ENCODE measurements at regions not wholly inside any gene's neighbourhood (a gene's known extent, or its start where the extent isn't known, plus 50 kb on each side); places are given as distances from the start of the nearest gene placed in this dataset.

DNA sequence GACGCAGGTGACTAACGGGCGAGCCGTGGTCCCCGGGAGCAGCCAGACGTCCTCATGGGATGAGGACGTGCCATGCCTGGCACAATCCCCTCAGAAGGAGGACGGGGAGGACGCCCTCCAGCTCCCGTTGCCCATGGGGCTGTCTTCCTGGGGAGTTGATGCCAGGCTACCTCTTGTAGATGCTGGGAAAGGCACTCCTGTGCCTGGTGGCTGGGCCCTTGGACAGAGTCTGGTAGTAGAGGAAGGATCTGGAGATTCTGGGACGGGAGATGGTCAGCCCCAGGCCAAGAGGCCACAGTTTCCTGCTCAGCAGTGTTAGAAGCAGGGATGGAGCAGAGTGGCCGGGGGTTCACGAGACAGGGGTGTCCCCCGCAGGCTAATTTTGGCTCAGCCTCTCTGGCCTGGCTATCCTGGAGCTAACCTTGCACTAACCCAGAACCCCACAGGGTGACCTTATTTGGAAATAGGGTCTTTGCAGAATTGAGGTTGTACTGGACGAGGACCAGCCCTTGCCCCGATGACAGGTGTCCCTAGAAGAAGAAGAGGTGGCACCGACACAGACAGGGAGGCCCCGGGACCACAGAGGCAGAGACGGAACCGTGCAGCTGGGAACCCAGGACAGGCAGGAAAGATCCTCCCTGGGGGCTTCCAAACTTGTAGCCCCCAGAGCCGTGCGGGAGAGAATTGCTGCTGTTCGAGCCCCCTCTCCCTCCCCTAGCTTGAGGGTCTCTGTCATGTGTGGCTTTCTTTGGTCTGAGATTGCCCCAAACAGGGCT lies 50.1 kb upstream of the ADRA2C start:
- no peak for DNase-seq

DNA sequence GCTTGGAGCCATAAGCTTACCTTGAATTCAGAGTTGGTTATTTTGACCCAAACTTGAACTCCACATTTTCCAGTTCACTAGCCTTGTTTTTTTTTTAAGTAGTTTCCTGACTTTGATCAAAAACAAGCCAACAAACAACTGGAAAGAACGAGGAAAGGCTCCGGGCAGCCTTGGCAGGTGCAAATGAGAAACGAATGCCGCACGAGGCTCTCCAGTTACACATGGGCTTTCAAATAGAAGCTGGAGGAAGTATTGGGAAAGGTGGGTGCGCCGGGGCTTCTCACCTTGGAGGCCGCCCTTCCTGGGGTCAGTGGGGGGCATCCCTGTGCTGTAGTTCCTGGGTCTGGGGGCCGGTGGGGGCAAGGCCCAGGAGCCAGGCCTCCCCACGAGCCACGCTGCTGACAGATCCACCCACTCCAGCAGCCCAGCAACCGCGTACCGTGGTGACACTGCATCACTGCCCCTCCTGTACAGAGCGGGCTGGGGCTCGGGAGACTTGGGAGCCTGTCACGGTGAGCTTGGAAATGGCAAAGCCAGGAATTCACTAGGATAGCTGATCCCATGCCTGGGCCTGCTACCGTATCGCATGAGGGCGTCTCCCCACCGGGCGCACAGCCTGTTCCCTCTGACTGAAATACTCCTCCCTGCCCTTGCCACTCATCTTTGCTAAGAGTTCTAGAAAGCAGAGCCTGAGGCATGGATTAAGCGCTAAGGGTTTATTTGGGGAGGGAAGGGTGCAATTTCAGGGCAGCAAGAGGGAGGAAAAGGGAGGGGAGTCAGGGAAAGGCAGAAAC lies 50.9 kb upstream of the ADRA2C start:
- no peak for DNase-seq

DNA sequence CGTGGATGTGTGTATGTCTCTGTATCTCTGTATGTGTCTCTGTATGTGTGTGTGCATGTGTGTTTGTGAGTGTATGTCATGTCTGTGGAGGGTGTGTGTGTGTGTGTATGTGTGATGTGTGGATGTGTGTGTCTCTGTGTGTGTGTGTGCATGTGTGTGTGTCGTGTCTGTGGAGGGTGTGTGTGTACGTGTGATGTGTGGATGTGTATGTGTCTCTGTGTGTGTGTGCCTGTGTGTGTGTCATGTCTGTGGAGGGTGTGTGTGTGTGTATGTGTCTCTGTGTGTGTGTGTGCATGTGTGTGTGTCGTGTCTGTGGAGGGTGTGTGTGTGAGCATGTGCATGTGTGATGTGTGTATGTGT lies 51.6 kb upstream of the ADRA2C start:
- DNase-seq: no peak

DNA sequence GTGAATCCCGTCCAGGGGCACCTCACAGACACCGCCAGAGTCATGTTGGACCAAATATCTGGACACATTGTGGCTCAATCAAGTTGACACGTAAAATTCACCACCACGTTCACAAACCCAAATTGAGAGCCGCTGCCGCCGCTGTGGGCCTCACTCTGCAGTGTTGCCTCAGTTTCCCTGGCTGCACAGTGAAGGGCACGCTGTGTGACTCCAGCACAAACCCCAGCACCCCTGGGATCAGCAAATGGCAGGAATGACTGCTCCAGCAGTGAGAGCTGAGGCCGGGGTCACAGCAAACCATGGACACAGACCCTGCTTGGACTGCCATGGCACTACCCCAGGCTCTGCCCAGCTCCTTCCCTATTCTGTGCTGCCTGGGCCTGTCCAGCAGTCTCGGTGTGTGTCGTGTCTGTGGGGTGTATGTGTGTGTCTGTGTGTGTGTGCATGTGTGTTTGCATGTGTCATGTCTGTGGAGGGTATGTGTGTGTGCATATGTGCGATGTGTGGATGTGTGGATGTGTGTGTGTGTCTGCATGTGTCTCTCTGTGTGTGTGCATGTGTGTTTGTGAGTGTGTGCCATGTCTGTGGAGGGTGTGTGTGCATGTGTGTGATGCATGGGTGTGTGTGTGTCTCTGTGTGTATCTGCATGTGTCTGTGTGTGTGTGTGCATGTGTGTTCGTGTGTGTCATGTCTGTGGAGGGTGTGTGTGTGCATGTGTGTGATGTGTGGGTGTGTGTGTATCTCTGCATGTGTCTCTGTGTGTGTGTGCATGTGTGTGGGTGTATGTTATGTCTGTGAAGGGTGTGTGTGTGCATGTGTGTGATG lies 52.2 kb upstream of the ADRA2C start:
- no peak for DNase-seq

DNA sequence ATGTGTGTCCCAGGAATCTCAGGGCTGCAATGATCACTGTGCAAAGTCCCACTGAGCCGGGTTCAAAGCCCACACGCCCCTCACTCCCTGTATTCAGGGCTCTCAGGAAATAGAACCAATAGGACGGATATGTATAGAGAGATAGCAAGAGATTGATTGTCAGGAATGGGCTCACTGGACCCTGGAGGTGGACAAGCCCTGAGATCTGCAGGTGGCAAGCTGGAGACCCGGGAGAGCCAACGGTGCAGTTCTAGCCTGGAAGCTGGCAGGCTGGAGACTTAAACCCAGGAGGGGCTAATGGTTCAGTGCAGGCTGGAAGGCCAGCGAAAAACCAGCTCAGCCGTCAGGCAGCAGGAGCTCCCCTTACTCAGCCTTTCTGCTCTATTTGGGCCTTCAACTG lies 52.8 kb upstream of the ADRA2C start:
- no peak for DNase-seq

- no peak for DNase-seq
These were observed 53.2 kb upstream of the ADRA2C start for GRCh38 chr4:3712936-3713335.

DNA sequence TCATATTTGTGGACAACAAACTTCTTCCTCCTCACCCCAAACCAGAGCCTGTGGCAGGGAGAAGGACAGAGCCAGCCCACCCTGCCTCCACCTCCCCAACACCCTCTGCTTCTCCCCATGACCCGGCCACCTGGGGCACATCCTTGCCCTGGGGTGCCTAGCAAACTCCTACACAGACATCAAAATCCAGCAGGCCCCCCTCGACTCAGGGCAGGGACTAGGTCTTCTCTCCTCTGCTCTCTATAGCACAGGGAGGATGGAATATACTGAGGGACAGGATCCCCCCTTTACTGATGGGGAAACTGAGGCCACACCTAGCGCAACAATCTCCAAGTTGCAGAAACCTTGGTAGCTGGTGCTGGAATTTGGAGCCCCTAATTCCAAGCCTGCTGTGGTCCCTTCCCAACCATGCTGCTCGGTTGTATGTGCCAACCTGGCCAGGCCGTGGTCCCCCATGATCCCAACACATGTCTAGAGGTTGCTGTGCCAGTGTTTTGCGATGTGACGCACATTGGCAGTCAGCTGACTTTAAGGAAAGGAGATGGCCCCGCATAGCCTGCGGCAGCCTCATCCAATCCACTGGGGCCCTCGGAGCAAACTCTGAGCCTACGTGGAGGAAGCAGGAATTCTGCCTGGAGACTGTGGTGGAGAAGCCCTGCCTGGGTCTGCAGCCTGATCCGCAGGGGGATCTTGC lies 53.9 kb upstream of the ADRA2C start:
- no peak for DNase-seq

DNA sequence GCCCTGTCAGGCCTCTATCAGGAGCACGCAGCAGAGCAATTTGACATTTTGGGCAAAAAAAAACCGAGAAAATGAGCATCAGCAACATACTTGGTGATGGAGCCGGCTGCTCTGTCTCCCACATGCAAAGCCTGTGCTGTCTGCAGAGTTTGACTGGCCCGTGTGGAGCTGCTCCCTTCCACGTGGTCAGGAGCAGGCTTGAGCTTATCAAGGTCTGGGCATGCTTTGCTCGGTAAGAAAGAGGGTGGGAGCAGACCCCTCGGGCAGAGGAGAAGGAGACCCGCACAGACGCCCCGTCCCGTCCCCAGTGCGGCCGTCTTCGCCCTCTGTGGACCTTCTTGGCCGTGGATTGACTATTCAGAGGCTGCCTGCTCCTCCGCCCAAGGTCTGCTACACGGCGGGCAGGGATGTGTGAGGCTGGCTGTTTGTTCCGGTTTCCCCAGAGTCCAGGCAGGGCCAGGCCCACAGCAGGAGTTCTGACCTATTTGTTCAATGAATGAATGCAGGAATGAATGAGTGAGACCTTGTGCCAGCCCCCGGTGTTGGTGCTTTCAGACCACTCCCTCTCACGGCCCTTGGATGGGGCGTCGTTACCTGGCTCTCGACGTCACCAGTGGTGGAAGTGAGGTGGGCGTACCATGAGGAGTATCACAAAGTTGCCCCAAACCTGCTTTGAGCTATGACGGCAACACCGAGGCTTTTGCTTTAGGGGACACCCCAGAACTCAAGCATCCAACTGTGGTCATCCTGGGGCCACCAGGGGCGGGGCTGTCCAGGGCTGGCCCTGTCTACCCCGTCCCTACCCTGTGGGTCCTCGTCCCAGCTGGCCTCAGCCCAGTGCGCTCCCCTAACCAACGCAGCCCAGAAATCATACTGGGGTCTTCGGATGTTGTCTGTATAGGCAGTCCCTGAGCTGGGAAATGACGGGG lies 54.7 kb upstream of the ADRA2C start:
- no peak for DNase-seq

DNA sequence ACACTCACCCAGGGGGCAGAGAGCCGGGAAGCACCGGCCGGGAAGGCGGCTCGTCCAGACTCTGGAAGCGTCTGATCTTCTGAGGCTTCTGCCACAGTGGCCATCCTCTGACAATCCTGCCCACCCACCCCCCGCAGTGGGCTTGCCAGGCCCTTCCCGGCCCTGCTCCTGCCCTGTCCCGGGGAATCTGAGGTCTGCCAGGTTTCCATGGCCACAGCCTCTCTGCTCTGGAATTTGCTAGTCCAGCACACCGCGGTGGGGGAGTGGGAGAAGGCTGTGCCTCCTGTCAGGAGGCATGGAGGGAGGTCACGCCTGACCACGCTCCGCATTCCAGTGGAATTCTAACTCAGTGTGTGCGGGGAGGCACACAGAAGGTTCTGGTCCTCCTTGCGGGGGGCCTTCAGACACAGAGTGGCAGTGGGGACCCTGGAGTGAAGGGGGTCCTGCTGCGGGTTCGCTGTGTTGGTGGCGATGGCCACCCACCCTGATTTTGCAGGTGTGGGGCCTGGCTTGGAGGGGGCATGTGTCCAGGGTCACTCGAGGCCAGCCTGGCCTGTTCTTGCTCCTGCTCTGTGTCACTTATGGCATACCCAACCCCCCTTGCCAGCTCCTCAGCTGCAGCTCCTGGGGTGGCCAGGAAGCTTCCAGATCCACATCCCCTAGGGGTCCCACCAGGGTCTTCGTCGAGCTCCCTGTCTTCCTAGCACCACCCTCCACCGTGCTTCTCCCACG lies 55.6 kb upstream of the ADRA2C start:
- no peak for DNase-seq

DNA sequence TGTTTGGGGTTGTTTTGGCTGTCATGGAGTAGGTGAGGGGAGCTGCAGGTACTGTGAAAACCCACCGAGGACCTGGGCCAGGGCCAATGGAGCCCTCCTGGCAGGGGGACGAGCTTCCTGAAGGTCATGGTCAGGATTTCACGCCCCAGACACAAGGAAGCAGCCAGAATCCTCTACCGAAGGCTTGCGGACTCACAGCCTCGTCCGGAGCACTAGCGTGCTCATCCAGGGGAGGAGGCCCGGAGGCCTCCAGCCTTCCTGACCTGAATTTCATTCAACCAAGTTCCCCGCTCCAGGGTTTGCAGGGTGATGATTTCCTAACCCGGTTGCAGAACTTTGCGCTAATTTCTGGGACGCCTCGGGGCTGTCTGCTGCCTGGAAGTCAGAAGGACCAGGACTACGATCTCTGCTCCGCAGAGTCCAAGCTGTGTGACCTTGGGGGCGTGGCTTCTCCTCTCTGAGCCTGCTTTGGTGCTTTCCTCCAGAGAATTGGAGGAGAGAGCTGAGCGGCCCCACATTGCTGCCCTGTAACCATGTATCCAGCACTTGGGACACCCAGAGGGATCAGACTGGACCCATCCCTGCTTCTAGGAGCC lies 56.2 kb upstream of the ADRA2C start:
- DNase-seq: no peak

- no peak for DNase-seq
These were observed 56.9 kb upstream of the ADRA2C start for GRCh38 chr4:3709061-3709845.

GRCh38 chr4:3708611-3709010 lies 57.6 kb upstream of the ADRA2C start:
- no peak for DNase-seq

GRCh38 chr4:3708103-3708510 lies 58.1 kb upstream of the ADRA2C start:
- no peak for DNase-seq

GRCh38 chr4:3707423-3708102 lies 58.6 kb upstream of the ADRA2C start:
- no peak for DNase-seq

DNA sequence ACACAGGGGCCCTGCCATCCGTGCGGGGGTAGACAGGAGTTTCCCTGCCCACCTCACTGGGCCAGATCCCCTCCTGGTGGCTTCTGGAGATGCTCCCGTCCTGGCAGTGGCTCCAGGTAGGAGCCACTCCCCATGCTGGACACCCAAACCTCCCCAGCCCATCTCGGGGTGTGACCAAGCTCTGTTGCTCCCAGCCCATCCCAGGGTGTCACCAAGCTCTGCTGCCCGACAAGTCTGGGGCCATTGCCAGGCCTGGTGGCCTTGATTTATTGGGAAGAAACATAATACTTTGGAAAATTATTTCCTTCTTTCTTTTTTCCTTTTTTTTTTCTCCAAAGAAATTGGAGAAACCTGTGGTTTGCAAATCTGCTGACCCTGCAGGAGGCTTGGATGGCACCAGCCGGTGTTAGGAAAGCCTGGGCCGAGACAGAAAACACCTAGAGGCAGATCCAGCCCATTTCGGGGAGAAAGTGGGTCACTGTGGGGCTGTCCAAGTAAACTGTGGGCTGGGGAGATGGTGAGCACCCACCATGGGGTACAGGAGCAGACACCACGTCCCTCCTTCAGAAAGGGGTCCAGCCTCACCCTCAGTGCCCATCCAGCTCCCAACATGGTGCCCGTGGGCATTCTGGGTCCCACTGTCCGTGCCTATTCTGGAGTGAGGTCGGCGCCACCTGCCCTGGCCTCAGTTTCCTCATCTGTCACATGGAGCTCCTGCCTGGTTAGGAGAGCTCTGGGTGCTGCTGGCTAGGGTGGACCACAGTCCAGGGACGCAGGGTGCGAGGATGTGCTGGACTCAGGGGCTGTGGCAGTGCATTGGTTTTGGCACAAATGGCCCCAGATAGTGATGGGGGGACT lies 59.4 kb upstream of the ADRA2C start:
- DNase-seq: no peak

DNA sequence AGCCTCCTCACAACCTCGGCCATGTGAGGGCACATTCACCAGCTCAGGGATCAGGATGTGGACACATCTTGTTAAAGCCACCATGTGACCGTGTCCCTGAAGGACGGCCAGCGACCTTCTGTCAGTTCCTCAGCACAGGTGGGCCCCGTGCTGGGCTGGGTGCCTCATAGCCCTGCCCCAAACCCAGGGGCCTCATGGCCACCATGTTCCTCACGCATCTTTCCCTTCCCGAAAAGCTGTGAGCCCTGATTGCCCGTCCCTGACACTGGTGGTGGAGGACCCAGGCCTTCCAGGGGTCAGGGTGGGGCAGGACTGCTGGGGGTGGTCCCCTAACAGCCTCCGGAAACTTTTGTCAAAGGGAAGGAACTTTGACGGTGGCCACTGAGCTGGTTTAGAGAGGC lies 60.1 kb upstream of the ADRA2C start:
- DNase-seq: no peak

DNA sequence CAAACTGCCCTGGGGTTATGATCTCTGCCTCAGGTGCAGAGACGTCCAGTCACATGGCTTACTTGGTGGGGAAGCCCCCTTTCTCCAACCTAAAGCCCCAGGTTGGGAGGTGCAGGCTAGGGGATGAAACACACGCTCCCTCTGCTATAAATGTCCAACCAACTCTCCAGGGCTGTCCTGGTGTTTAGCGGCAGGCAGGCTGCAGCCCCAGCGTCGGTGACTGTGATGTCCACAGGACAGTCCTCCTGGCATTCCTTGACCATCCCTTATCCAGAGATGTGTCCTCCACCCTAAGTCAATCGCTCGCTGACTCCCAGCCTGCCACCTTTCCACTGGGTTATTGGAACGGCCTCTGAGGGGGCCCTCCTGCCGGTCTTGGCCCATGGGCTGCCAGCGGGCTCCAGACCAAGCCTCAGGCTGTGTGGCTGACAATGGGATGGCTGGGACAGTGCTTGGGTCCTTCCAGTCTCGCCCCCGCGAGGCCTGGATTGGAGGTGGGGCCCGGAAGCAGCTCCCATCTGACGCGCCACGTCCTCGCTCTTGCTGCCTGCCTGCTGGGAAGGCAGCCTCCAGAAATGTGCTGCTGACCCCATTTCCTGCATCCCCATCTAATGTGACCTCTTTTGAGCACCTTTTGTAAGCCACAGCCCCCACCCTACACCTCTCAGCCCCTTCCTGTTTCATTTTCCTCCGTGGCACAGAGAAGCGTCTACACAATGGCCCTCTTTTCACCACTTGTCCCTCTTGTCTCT lies 60.8 kb upstream of the ADRA2C start:
- no peak for DNase-seq

- no peak for DNase-seq
These were observed 61.5 kb upstream of the ADRA2C start for GRCh38 chr4:3704669-3705068.

Measured in AML-193 (cell line).